ENCODE measurements at regions not wholly inside any gene's neighbourhood (a gene's known extent, or its start where the extent isn't known, plus 50 kb on each side); places are given as distances from the start of the nearest gene placed in this dataset.

DNA sequence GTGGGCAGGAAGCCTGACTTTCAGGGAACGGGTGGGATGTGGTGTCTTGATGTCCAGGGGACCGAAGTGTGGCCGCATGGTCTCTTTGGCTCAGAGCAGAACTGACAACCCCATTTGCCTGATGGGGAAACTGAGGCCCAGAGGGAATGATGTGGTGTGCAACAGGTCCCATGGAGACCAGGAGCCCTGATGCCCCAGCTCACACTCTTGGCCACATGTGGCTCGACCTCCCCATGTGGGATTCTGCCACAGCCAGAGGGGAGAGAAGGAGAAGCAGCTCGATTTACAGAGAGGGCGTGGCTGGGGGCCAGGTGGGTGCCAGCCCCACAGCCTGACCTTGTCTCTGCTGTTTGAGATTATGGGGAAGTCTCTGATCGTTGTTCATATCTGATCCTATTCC lies 128.1 kb downstream of the TEX29 start:
- intact Hi-C loops (cut with DNase I; ENCODE audit: low total_unique reads): no loop called here
- no peak for TF ChIP-seq POLR2A (IDR thresholded peaks at IDR 0.05)
- TF ChIP-seq, protein P1, sequence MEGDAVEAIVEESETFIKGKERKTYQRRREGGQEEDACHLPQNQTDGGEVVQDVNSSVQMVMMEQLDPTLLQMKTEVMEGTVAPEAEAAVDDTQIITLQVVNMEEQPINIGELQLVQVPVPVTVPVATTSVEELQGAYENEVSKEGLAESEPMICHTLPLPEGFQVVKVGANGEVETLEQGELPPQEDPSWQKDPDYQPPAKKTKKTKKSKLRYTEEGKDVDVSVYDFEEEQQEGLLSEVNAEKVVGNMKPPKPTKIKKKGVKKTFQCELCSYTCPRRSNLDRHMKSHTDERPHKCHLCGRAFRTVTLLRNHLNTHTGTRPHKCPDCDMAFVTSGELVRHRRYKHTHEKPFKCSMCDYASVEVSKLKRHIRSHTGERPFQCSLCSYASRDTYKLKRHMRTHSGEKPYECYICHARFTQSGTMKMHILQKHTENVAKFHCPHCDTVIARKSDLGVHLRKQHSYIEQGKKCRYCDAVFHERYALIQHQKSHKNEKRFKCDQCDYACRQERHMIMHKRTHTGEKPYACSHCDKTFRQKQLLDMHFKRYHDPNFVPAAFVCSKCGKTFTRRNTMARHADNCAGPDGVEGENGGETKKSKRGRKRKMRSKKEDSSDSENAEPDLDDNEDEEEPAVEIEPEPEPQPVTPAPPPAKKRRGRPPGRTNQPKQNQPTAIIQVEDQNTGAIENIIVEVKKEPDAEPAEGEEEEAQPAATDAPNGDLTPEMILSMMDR (IDR thresholded peaks at IDR 0.05): no peak
- H3K4me3 ChIP-seq (ENCODE audit: low read depth, poor library complexity, severe bottlenecking): no peak overlapping the region
- no peak for DNase-seq (ENCODE audit: low spot score in 2 of 2)
- WGBS, 2 donors: 65 to 66% methylated on average over 7 of the region's 7 CpGs

DNA sequence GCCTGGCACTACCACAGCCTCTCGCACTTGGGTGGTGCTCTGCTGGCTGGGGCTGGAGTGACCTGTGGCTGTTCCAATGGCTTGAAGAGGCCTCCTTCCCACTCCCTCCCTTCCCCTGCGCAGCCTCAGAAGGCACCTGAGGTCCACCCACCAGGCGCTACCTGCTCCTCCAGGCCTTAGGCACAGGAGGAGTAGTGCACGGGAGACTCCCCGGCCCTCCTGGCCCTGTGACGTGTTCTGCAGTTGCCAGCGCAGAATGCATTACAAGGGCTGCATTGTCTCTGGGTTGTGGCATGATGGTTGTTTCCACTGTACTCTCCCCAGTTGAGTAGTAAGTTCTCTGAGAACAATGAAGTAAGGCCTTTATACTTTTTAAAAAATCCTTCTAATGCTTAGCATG lies 128.6 kb downstream of the TEX29 start:
- TF ChIP-seq POLR2A (IDR thresholded peaks at IDR 0.05): no peak
- TF ChIP-seq, protein P1 (IDR thresholded peaks at IDR 0.05): no peak
- no peak for DNase-seq (ENCODE audit: low spot score in 2 of 2)
- 46 to 66% methylated on average over 6 to 7 of the region's 7 CpGs for WGBS, 2 donors
- intact Hi-C loops (cut with DNase I; ENCODE audit: low total_unique reads): no loop called here
- H3K4me3 ChIP-seq (ENCODE audit: low read depth, poor library complexity, severe bottlenecking): no peak overlapping the region

DNA sequence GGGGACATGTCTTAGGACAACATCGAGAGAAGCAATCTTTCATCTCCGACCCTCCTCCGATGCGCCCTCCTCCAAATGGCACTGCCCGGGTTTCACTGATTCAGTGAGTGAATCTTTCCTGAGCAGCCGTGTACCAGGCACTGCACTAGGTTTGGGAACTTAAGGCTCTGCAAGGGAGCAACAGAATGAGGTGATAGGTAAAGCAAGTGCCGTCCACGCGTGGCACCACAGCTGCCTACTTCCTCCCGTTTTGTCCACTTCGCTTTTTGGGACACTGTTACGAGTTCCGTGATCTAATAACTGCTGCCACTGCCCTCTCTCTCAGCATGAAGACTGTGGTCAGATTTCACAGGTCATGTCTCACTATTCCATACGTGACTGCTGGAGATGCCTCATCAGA lies 131.0 kb downstream of the TEX29 start:
- TF ChIP-seq, protein P1 (IDR thresholded peaks at IDR 0.05): no peak
- TF ChIP-seq POLR2A (IDR thresholded peaks at IDR 0.05): no peak
- intact Hi-C loops (cut with DNase I; ENCODE audit: low total_unique reads): no loop called here
- no peak overlapping the region for H3K4me3 ChIP-seq (ENCODE audit: low read depth, poor library complexity, severe bottlenecking)
- DNase-seq (ENCODE audit: low spot score in 2 of 2): peak in 1 of 2 donors; percentile 79
- 86 to 91% methylated on average over 14 of the region's 14 CpGs for WGBS, 2 donors

DNA sequence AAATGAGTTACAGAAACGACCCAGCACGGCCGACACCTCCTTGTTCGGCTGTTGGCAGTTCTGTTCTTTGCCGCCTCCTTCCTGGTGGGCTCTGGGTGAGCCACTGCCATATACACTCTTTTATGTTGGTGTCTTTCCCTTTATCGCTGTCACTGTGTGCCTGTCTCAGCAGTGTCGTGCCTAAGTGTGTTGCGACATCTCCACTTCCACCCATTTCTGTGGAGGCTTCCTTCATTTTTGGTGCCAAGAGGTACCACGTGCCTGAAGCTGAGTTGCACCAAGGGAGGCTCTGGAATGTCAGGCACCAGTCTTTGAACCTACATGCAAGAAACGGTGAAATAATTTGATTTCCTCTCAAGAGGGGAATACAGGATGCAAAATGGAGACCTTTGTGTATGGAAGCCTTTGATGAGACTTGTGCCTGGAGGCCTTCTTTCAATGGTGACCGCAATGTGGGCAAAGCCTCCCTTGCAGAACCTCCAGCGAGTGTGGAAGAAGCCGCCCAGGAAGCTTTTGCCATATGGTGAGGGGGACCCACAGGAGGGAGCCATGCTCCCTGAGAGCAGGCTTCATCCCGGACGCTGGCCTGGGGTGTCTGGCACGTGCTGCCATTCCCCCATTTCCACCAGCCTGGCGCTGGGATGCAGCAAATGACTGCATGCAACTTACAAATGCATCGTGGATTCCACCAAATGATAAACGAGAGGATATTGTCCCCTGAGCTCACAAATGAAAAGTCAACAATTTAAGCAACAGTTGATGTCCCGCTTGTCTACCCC lies 136.2 kb downstream of the TEX29 start:
- WGBS, 2 donors: 86 to 89% methylated on average over 20 of the region's 20 CpGs
- no peak overlapping the region for H3K4me3 ChIP-seq (ENCODE audit: low read depth, poor library complexity, severe bottlenecking)
- intact Hi-C loops (cut with DNase I; ENCODE audit: low total_unique reads): no loop called here
- TF ChIP-seq, protein P1 (IDR thresholded peaks at IDR 0.05): no peak
- no peak for TF ChIP-seq POLR2A (IDR thresholded peaks at IDR 0.05)
- DNase-seq (ENCODE audit: low spot score in 2 of 2): peak in 1 of 2 donors; percentile 77

DNA sequence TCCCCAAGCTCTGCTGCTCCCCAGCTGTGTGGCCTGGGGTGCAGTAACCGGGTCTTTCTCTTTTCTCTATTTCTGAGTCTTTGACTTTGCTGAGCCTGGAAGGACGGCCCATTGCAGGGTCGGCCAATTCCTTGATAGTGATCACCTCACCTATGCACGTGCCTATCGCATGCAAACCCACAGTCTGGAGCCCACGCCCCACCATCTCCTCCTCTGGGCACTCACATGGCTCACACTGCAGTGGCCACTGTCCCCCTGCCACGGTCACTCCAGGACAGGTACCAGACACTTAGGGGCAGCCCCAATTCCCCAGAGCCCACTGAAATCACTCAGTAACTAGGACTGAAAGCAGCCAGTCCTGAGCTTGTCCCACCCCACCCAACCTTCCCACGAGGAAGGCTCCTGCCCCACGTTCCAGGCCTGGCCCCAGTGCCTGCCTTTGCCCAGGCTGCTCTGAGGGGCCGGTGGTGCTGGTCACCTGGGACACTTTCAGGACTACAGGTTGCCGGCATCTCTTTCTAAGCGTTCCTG lies 137.6 kb downstream of the TEX29 start:
- intact Hi-C loops (cut with DNase I; ENCODE audit: low total_unique reads): no loop called here
- no peak overlapping the region for H3K4me3 ChIP-seq (ENCODE audit: low read depth, poor library complexity, severe bottlenecking)
- peak in 1 of 2 donors; percentile 66 for DNase-seq (ENCODE audit: low spot score in 2 of 2)
- 82 to 85% methylated on average over 12 of the region's 12 CpGs for WGBS, 2 donors
- no peak for TF ChIP-seq POLR2A (IDR thresholded peaks at IDR 0.05)
- TF ChIP-seq, protein P1 (IDR thresholded peaks at IDR 0.05): no peak
